Endothelial cell of umbilical vein (primary cell): ENCODE measurements at regions not wholly inside any gene's neighbourhood (a gene's known extent, or its start where the extent isn't known, plus 50 kb on each side); places are given as distances from the start of the nearest gene placed in this dataset.
"Not testable (repeated sequence)": the region's sequence is repeated elsewhere in the genome, so short reads cannot be mapped to it uniquely, and the experiment has no call there.

Source experiments
- BruUV-seq: library from RNA; stranded (reverse); fragments of 400-500 nt; replicated peaks from 2 replicates; lab custom pipeline; 2021; lab: Mats Ljungman, UMichigan
- CTCF ChIA-PET: fragments of 300-600, 350-600 bp; sonication (Branson Sonifier 250); formaldehyde crosslinking; loops from one replicate; lab custom pipeline; 2021; ENCODE audit warnings: antibody characterized with exemption, inconsistent platforms; lab: Charles Lee
- POLR2A ChIA-PET: fragments of 300-600, 350-600 bp; sonication (Branson Sonifier 250); formaldehyde crosslinking; loops from one replicate; lab custom pipeline; 2021; ENCODE audit warnings: antibody characterized with exemption, inconsistent platforms; lab: Charles Lee
- DNase-seq: peaks from one replicate; pipeline ENCODE4 v3.0.0-alpha.2; 2011; ENCODE audit warnings: low read depth, low spot score
- FAIRE-seq: peaks from 2 replicates; lab custom pipeline; 2011; peaks lifted over from hg19 to GRCh38; lab: Jason Lieb, UNC
- H2AFZ ChIP-seq: 2 replicates; pipeline ENCODE4 v1.6.0; 2012; ENCODE audit warnings: low read depth, low read length, control low read depth, inconsistent platforms
- H3K27ac ChIP-seq: 2 replicates; pipeline ENCODE4 v1.5.1; 2011; ENCODE audit warnings: low read depth, mild to moderate bottlenecking, control low read depth, low read length, moderate library complexity; ENCODE audit not compliant: insufficient read depth
- H3K27me3 ChIP-seq, 2 experiments: 2 replicates each; pipeline versions ENCODE4 v1.6.0 to v1.6.1; 2011; ENCODE audit warnings: low read length in 2 of 2, mixed read lengths in 1 of 2; ENCODE audit not compliant: control insufficient read depth in 2 of 2, insufficient read depth in 2 of 2
- H3K36me3 ChIP-seq, 2 experiments: 2 replicates in 1 of 2; 3 replicates in 1 of 2; pipeline ENCODE4 v1.5.1; 2011; ENCODE audit warnings: low read length in 2 of 2, mild to moderate bottlenecking in 1 of 2, moderate library complexity in 1 of 2; ENCODE audit not compliant: control insufficient read depth in 2 of 2, insufficient read depth in 2 of 2; ENCODE audit errors: extremely low read depth in 1 of 2
- H3K4me1 ChIP-seq: 3 replicates; pipeline ENCODE4 v1.5.1; 2011; ENCODE audit warnings: mild to moderate bottlenecking, low read length; ENCODE audit not compliant: control insufficient read depth, insufficient read depth; ENCODE audit errors: extremely low read depth
- H3K4me2 ChIP-seq: 2 replicates; pipeline ENCODE4 v1.6.1; 2011; ENCODE audit warnings: low read length, control low read depth, mixed read lengths; ENCODE audit not compliant: insufficient read depth
- H3K4me3 ChIP-seq, 3 experiments: fragments of 200-600 bp in 1 of 3; sonication (generic), shearing (Covaris generic) in 1 of 3; replicated peaks in 1 of 3; 2 replicates each; pipeline ENCODE4 v1.5.1; 2011 to 2016; ENCODE audit warnings: control low read depth in 3 of 3, low read length in 3 of 3, mild to moderate bottlenecking in 2 of 3, inconsistent platforms in 1 of 3, low read depth in 1 of 3, moderate library complexity in 1 of 3; ENCODE audit not compliant: insufficient read depth in 1 of 3
- H3K79me2 ChIP-seq: 2 replicates; pipeline ENCODE4 v1.6.0; 2012; ENCODE audit warnings: low read length, inconsistent platforms; ENCODE audit not compliant: control insufficient read depth, insufficient read depth
- H3K9ac ChIP-seq: replicated peaks from 2 replicates; pipeline ENCODE3; 2011; ENCODE audit warnings: low read length, control low read depth; ENCODE audit not compliant: insufficient read depth; ENCODE audit errors: extremely low read depth
- H3K9me1 ChIP-seq: replicated peaks from 3 replicates; pipeline ENCODE4 v1.6.0; 2011; ENCODE audit warnings: mild to moderate bottlenecking, low read length; ENCODE audit not compliant: control insufficient read depth, insufficient read depth; ENCODE audit errors: extremely low read depth
- H3K9me3 ChIP-seq: replicated peaks from 2 replicates; pipeline ENCODE4 v1.5.1; 2012; ENCODE audit warnings: low read length, inconsistent platforms; ENCODE audit not compliant: control insufficient read depth, insufficient read depth
- H4K20me1 ChIP-seq: replicated peaks from 2 replicates; pipeline ENCODE3; 2011; ENCODE audit warnings: mild to moderate bottlenecking, low read length; ENCODE audit not compliant: control insufficient read depth, insufficient read depth; ENCODE audit errors: extremely low read depth
- CTCF ChIP-seq, 2 donors: IDR thresholded peaks; 1 replicate in 1 of 2; 2 replicates in 1 of 2; pipeline ENCODE4 v1.5.1; 2011; ENCODE audit warnings: low read length in 2 of 2, mild to moderate bottlenecking in 2 of 2, moderate library complexity in 2 of 2, control low read depth in 1 of 2, inconsistent platforms in 1 of 2, low read depth in 1 of 2; ENCODE audit not compliant: insufficient read depth in 1 of 2; ENCODE audit errors: extremely low read depth in 1 of 2
- EZH2 ChIP-seq: IDR thresholded peaks from 2 replicates; pipeline ENCODE4 v1.6.1; 2012; ENCODE audit warnings: borderline replicate concordance, low read depth, mild to moderate bottlenecking, moderate library complexity, low read length, inconsistent platforms; ENCODE audit not compliant: severe bottlenecking
- FOS ChIP-seq: IDR thresholded peaks from 2 replicates; pipeline ENCODE4 v1.6.1; 2011; ENCODE audit warnings: mild to moderate bottlenecking, low read length, moderate library complexity, borderline replicate concordance; ENCODE audit not compliant: insufficient read depth
- GATA2 ChIP-seq: IDR thresholded peaks from 2 replicates; pipeline ENCODE4 v1.7.0; 2011; ENCODE audit warnings: low read depth, mild to moderate bottlenecking, moderate library complexity, mixed read lengths, low read length; ENCODE audit not compliant: insufficient read length, insufficient read depth
- JUN ChIP-seq: IDR thresholded peaks from 2 replicates; pipeline ENCODE4 v1.6.1; 2011; ENCODE audit warnings: borderline replicate concordance, low read depth; ENCODE audit not compliant: insufficient read length, insufficient read depth
- MAX ChIP-seq: IDR thresholded peaks from 2 replicates; pipeline ENCODE4 v1.6.1; 2011; ENCODE audit not compliant: insufficient read depth, insufficient read length
- MYC ChIP-seq: IDR thresholded peaks from one replicate; pipeline ENCODE4 v1.6.1; 2011; ENCODE audit warnings: mild to moderate bottlenecking, low read depth, low read length
- POLR2A ChIP-seq: IDR thresholded peaks from 2 replicates; pipeline ENCODE4 v1.6.1; 2012; ENCODE audit warnings: low read depth, mild to moderate bottlenecking, control low read depth, low read length
- POLR2AphosphoS5 ChIP-seq: IDR thresholded peaks from 2 replicates; pipeline ENCODE4 v1.6.1; 2012; ENCODE audit warnings: low read depth, mild to moderate bottlenecking, control low read depth, low read length, moderate library complexity; ENCODE audit not compliant: insufficient read depth
- dilution Hi-C: fragments of 300-500 bp; cut with MboI; formaldehyde crosslinking; loops from one replicate; pipeline ENCODE4 v1.15.0; 2019; ENCODE audit warnings: low sequenced_read_pairs; ENCODE audit not compliant: extremely low pct_ligation_motif_present
- intact Hi-C: fragments of 100-400 bp; cut with micrococcal nuclease; formaldehyde crosslinking; loops from one replicate; pipeline ENCODE4 v1.10.0; 2022

GRCh38 chr6:144410059-144410458 lies 124.9 kb downstream of the UTRN start:
- TF ChIP-seq FOS (no peak), GATA2 (no peak), EZH2 (no peak), POLR2A (no peak), CTCF (IDR thresholded peaks at IDR 0.05; ENCODE audit: extremely low read depth in 1 of 2, insufficient read depth in 1 of 2, low read depth in 1 of 2, low read length in 2 of 2) (no peak), POLR2AphosphoS5 (no peak), JUN (no peak), MAX (no peak), MYC (no peak)
- BruUV-seq: no TSS peak
- H4K20me1 ChIP-seq: peaks cover 20% of the 10 kb centered on the region
- no peaks in the 10 kb centered on the region for H3K9me1 ChIP-seq
- H3K4me1 ChIP-seq: peaks cover 17% of the 10 kb centered on the region
- H2AFZ ChIP-seq: no peak overlapping the region
- no peaks in the 10 kb centered on the region for H3K36me3 ChIP-seq
- no peak overlapping the region for H3K4me3 ChIP-seq
- H3K27me3 ChIP-seq: no peaks in the 10 kb centered on the region
- FAIRE-seq: no peak
- peaks cover 61% of the 10 kb centered on the region for H3K79me2 ChIP-seq
- ChIA-PET CTCF (no interaction called here), POLR2A (no interaction called here)
- H3K27ac ChIP-seq: no peak overlapping the region
- dilution Hi-C loops (no loop called here), intact Hi-C loops (no loop called here)
- H3K4me2 ChIP-seq: no peak overlapping the region
- H3K9ac ChIP-seq: no peak overlapping the region
- no peaks in the 10 kb centered on the region for H3K9me3 ChIP-seq
- DNase-seq: no peak

- H3K4me3 ChIP-seq, POLR2A ChIA-PET, H3K27ac ChIP-seq, CTCF ChIA-PET, dilution Hi-C loops, H3K9me3 ChIP-seq, H2AFZ ChIP-seq, H3K36me3 ChIP-seq, H3K9ac ChIP-seq, FAIRE-seq, H3K4me2 ChIP-seq, BruUV-seq, DNase-seq, H3K9me1 ChIP-seq, H3K27me3 ChIP-seq, intact Hi-C loops: not testable (repeated sequence)
- H3K79me2 ChIP-seq: peaks cover 56% of the 10 kb centered on the region
- H3K4me1 ChIP-seq: peaks cover 22% of the 10 kb centered on the region
- peaks cover 19% of the 10 kb centered on the region for H4K20me1 ChIP-seq
These were observed 125.4 kb downstream of the UTRN start for GRCh38 chr6:144410574-144410973.
